ENCODE measurements at regions not wholly inside any gene's neighbourhood (a gene's known extent, or its start where the extent isn't known, plus 50 kb on each side); places are given as distances from the start of the nearest gene placed in this dataset.
"Not testable (repeated sequence)": the region's sequence is repeated elsewhere in the genome, so short reads cannot be mapped to it uniquely, and the experiment has no call there.

- not testable (repeated sequence) for TF ChIP-seq CTCF (IDR thresholded peaks at IDR 0.05; ENCODE audit: poor library complexity); EZH2 (IDR thresholded peaks at IDR 0.05; ENCODE audit: borderline replicate concordance); EZH2phosphoT487 (IDR thresholded peaks at IDR 0.05; ENCODE audit: low read depth, severe bottlenecking, unreplicated experiment)
These were observed 444.5 kb downstream of the NSUN3 start for GRCh38 chr3:94507354-94507753.
